ENCODE measurements at regions not wholly inside any gene's neighbourhood (a gene's known extent, or its start where the extent isn't known, plus 50 kb on each side); places are given as distances from the start of the nearest gene placed in this dataset.
A peak's percentile ranks its signal among the peaks of the same experiment; 100 is the strongest.

DNA sequence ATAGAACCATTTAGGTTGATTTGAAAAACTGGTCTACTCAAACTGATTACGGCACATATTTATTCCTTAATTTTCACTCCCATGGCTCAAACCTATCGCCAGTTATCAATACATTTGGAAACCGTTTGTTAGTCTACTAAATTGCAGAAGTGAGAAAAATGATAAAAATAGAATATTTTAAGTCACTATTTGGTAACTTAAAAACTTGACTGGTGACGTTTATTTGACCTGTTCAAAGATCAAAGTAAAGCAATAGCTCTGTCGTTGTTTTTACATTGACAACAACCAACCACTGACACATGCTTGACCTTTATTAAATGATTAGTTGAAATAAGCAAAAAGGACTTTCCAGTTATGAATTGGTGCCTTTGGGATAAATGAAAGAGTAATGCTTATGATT, 402.9 kb upstream of the MAP3K7 start:
- ATAC-seq, result no peak

DNA sequence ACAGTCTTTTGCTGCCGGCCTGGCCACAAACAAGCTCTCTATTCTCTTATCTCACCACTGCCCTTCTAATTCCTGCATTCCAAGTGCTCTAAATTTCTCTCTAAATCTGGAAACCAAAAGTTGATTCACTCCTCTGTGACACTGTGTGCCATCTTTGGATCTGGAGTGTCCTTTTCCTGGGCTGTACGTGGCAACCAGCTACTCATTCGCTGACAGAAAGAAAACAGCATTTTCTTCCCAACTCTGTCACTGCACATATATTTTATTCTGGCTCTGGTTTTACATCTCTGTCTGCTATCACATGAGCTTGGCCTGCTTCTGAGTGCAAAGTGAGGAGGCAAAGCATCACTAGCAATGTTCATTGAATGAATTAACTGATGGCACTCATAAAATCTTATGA, 397.2 kb upstream of the MAP3K7 start:
- no peak for ATAC-seq

DNA sequence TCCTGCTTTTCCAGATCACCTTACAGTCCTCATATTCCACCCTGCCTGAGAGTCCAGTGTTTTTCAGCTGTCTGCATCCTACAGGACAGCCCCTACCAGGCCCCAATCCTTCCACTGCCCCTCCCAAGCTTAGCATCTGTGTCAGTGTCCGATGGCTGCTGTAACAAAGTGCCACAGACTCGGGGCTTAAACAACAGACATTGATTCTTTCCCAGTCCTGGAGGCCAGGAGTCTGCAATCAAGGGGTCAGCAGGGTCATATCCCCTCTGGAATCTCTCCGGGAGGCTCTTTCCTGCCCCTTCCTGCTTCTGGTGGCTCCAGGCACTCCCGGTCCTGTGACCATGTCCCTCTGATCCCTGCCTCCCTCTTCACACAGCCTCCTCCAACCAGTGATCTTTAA, 396.6 kb upstream of the MAP3K7 start:
- no peak for ATAC-seq

DNA sequence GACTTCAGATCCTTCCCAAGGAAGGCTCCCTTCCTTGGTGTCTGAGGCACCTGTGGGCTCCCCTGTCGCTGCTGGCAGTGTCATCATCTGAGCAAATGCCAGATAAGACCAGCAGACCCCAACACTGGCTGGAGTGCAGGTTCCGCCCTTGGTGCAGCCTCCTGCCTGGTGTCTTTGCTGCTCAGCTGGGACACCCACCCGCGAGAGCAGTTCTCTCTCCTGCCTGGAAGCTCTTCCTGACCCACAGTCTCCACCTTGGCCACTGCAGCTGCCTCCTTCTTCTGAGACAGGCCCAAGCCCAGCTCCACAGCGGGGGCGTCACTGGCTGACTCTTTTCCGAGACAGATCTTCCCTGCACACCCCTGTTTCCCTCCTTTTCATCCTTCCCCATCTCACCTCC, 395.7 kb upstream of the MAP3K7 start:
- ATAC-seq, result no peak

DNA sequence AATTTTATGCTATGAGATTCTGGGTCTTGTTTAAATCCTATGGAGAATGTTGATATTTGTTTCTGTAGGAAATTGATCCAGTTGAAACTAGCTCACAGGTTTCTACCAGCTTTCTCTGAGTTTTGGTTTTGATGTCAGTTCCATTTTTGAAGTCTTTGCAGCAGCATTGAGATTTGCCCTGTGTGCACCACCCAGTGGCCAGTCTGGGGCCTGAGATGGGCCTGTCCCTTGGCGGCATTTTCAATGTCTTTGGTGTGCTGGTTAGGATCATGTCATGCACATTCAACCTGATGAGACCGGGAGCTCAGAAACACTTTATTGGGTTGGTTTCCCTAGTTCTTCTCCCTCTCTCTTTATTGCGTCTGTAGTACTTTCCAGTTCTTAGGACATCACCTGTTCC, 395.2 kb upstream of the MAP3K7 start:
- ATAC-seq, result no peak

DNA sequence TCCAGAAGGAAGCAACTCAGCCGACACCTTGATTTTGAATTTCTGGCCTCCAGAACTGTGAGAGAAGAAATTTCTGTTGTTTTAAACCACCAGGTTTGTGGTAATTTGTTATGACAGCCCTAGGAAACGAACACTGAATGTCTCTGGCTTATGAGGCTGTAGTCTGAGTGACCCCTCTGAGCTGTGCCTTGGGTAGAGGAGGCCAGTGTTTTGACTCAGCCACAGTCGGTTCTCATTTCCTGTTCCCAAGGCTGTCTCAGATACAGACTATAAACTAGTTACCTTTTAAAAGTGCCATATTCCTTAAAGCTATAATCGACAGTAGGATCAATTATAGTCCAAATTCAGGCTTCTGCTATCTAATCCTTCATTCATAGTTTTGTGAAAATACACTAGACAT, 391.2 kb upstream of the MAP3K7 start:
- no peak for ATAC-seq

DNA sequence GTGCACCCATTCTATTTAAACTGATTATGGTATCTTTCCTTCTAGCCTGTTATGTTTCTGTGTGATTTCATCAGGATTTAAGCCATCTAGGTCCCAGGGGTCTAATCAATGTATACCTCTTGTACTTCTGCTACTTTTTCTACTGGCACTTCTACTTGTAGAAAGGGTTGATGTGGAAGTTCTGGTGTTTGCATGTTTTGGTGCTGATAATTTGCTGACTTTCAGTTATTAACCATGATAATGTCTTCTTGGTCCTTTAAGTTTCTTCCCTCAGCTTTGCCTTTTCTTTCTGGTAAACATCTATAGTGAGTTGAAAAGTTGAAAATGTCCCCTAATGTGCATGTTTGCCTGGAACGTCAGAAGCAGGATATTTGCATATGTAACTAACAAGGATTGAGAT, 390.6 kb upstream of the MAP3K7 start:
- ATAC-seq, result no peak

DNA sequence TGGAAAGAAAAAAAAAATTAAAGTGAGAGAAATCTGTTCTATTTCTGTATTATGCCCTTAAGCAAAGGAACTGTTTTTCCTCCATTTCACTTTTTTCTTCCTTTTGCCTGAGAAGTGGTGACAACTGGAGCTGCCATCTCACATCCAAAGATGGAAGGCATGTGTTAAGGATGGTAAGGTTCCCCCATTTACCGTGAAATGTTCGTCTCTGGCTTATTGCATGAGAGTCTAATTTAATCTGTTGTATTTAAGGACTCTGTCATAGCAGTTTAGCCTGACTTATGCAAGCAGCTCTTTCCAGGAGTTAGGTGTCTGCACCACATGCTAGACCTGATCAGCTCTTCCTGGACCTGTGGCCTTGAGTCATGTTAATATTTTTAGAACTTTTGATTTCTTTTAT, 389.5 kb upstream of the MAP3K7 start:
- ATAC-seq, result no peak

DNA sequence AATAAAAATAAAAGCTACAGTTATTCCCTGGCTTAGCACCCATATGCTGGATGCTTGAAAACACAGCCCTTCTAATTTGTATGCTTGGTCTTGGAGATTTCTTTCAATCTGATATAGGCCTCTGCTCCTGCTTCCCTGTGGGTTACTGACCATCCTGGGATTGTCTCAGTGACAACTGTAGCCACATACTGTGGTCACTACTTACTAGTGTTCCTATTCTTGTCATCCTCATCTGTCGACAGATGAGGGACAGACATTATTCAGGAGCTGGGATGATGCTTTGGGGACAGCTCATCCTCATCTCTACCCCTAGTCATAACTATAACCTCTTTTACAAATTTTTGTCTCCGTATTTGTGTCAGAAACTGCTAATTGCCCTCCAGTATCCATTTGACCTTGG, 388.9 kb upstream of the MAP3K7 start:
- no peak for ATAC-seq

DNA sequence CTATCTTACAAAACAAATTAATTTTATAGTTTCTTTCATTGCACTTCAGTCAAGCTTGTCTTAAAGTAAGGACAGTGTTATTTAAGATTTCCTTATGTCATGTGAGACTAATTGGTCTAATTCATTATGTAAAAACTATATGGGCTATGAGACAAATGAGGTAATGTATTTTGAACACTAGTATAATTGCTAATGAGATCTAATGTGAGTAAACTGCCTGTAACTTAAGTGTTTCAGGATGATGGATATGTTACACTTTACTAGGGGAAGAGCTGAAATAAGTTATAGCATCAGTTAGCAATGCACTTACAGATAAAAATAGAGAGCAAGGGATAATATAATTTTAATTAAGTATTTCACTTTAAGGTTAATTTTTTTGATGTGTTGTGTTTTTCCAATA, 386.3 kb upstream of the MAP3K7 start:
- no peak for ATAC-seq

DNA sequence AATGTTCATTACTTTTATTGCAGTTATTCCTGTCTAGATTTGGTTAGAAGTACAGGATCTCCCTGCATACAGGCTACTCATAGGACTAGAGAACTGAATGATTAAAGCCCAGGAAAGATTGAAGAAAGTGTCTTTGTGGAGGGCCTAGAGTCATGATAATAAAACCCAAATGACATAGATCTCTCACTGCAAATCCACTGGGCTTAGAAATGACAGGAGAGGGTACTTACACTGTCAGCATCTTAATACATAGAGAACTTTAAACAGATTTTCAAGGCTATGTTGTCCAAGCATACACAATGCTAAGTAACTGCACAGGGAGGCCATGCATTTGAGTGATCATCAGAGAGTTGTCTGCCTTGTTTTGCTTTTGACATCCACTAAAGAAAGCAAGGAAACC, 383.8 kb upstream of the MAP3K7 start:
- ATAC-seq, result no peak

DNA sequence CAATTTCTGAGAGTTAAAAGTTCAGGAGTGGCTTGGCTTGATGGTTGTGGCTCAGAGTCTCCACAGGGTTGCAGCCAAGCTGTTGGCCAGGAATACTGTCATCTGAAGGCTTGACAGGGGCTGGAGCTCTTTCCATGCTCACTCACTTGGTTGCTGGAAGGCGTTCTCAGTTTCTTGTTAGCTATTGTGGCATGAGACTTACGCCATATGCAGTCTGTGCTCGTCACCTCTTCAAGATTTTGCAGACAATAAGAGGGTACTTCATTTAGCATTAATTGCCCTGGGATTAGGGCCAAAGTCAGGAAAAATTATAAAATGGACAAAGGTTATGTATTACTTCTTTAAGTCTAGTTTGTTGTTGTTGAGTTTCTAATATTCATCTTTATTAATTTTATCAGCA, 380.6 kb upstream of the MAP3K7 start:
- no peak for ATAC-seq

DNA sequence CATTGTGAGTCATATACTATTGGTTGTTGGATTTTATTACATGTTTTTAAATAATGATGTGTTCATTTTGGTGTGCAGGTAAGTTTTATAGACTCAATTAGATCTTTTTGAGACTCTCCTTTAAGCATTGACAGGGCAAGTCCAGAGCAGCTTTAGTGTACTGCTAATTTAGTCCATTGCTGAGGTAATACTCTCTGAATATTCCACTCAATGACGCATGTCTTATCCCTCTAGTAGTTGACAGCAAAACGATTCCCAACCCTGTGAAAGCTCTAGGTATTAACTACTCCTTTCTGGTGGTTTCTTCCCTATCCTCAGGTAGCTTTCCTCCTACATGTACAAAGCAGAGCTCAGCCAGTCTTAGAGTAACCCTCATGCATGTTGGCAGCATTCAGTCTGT, 373.5 kb upstream of the MAP3K7 start:
- ATAC-seq, result no peak

DNA sequence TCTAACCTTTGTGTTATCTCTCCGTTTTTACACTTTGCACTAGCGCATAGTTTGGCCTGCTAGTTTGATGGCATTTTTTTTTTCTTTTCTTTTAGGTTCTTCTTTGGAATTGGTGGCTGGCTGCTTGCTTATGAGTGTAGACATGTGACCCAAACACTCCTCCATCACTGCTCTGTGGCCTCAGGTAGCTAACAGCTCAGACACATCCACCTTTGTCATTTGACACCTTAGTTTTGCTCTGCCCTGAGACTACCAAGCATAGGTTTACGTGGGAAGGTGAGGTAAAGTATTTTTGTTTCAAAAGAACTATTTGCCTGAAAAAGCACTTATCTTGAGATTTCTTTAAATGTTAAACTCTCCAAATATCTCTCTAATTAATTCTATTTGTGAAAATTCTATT, 368.4 kb upstream of the MAP3K7 start:
- ATAC-seq, result no peak

DNA sequence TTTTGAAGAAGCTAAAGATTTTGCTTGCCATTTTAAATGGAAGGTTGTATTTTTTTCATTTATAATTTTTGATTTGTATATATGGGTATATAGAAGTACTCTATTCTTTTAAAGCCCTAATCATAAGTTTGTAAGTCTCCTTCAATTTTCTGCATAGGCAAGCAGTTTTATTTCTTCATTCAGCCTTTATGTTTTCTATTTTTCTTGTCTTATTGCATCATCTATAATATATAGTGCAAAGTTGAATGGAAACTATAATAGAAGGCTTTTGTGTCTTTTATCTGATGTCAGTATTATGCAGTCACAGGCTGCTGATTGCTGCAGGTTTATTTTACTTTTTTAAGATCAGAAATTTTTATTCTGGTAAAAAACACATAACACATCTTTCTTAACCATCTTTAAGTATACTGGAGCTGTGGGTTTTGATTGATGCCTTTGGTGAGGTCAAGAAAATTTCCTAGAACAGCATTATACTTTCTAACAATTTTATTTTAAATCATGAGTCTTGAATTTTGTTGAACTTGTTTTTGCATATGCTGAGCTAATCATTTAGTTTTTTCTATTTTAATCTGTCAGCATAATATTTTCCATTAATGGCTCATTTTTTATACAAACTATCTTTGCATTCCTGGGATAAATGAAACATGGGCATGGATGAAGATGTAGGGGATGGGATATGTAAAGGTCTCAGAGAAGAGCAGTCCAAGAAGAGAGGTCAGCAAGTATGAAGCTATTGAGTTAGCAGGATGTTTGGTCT, 366.7 kb upstream of the MAP3K7 start:
- ATAC-seq, result no peak

DNA sequence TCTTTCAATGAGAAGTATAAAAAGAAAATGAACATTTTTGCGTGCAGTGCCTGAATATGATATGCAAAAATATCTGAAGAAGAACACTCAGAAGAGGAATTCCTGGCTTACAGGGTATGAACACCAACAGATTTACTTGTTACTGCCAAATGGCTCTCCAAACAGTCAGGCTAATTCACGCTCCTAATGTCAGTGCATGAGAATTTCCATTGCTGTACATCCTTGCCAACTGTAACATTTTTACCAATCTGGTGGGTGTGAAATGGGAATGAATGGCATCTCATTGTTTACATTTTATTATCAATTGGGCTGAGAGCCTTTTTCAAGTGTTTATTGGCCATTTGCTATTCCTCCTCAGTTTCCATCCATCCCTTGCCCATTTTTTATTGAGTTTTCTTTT, 365.3 kb upstream of the MAP3K7 start:
- no peak for ATAC-seq

DNA sequence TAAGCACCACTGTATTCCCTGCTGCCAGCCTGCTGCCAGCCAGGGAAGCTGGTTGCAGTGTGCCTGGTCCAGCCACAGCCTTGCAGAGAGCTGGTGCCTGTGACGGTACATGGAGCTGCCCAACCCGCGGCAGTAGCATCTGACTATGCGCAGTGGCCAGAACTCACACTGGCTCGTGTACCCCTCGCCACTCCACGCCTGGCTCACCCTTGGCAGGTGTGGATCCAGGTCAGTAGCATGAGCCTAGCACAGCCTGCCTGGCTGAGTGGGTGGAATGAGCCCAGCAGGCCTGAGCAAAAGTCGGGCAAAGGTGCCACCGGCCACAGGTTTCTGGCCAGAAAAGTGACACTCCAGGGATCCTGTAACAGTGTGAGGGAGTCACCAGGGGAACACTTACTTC, 361.7 kb upstream of the MAP3K7 start:
- no peak for ATAC-seq

DNA sequence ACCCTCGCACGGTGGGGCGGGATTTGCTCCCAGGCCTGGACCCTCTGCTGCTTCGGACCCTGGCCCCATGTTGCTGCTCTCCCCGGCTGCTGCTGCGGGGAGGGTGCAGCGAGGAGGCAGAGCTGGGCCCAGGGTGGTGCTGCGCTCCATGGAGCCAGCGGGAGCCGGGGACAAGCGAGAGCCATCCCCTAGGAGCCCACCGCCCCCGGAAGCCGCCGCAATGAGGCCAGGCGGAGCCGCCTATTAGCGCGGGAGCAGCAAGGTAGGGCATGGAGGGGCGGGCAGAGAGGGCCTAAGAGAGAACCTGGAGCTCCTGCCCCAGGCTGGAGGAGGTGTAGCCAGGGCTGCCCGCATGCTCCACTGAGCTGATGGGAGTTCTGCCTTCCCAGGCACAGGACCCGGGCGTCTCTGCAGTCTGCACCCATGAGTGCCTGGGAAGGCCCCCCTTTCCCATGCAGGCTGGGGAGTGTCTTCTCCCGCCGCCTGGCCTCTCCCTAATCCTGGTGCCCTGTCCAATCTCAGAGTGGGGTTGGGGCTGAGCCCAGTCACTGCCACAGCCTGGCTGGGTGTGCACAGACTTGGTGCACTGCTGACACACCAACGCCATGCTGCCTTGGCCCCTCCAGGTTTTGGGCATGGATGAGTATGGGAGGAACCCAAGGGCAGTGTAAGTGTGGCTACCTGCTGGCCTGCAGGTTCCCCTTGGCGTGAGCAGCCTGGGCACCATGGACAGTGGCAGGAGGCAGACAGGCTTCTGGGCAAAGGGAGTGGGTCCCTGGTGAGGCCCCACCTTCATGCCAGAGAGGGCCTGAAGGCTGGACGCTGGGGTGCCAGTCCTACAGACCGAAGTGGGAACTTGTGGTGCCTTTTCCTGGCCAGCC, 360.6 kb upstream of the MAP3K7 start:
- no peak for ATAC-seq

DNA sequence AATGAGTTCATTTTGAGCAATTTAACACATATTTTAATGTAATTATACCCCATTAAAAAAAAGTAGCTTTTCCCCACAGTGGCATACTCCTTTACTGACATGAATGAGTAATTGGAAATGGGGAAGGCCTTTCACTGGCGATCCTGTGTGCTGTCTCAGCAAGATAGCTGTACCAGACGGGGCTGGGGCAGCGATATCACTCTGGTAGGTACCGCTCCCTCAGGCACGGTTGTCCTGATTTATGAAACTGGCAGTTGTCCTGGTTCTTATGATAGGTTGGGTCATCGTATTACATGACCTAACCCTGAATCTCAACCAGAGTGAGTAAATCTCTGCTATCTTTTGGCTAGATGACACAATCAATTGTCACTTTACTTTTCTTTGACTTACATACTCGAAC, 355.0 kb upstream of the MAP3K7 start:
- ATAC-seq, result no peak

DNA sequence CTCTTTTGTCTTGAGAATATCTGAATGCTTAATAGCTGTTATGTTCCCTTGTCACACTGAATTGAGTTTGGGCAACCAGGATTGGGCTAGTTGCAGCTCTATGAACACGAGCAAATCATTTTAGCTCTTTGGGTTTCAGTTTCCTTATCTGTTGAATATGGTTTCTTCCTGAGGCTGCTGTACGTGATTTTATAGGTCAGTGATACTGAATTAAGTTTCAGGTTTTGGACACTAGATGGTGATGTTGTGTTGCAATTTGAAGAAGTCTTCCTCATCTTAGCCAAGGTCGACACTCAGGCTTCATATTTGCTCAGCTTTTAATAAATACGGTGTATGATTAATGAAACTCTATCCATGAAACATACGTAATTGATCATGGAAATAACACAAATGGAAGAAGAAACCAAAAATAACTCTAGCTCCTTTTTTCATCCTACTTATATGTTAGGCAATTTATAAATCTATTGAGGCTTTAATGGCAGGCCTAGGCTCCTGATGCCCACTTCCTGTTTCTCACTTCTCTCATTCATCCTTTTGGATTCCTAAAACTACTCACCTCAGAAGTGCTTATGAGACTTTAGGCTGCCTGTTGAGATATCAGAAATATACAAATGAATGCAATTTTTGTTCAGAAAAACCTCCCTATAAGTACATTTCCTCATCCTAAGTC, 354.1 kb upstream of the MAP3K7 start:
- peak; percentile 78 to 79 for ATAC-seq

DNA sequence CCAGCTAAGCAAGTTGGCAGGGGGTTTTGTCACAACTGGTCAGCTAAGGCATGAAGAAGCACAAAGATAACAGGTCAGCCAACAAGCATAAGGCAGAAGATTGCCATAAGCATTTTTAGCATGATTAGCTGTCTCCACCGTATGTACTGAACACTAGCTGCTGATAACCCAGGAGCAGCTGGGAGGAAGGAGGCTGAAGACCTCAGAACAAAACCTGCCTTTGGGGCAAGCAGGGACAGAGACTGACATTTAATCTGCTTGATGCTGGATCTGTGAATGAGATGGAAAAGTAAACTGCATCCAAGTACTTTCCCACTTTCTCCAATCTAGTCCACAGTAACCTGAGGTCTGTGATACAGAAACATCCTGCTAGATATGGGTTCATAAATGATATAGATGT, 353.0 kb upstream of the MAP3K7 start:
- ATAC-seq, result no peak

DNA sequence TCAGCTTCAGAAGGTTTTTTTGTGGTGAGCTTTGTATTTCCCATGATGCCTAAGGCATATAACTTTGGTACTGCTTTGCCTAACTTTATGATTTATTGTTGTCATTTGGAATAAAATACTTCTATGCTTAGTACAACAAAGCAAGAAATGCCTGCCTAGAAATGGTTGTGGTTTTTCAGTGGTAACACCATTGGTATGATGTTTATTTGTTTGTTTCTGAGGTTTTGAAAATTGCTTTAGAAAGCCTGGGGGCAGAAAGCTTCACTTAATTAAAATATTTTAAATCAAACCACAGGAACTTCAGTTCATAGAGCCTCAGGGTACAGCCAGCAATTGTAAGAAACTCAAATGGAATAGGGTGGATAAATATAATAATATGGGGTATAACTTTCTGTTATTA, 351.2 kb upstream of the MAP3K7 start:
- no peak for ATAC-seq

DNA sequence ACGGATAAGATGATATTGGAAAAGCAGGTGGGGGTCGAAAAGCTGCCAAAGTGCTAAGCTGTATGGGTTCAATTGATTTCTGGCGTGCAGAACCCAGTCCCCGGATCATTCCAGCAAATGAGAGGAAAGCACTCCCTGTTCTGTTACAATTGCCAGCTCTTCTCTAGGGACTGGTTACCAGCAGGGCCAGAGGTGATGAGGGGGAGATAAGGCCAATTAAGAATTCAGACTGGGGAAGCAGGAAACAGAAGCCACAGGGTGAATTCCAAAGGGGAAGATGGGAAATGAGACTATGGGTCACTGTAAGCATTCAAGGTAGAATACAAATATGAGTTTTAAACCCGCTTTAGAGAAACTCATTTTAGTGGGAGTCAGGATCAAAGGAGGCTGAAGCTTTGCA, 349.4 kb upstream of the MAP3K7 start:
- no peak for ATAC-seq

DNA sequence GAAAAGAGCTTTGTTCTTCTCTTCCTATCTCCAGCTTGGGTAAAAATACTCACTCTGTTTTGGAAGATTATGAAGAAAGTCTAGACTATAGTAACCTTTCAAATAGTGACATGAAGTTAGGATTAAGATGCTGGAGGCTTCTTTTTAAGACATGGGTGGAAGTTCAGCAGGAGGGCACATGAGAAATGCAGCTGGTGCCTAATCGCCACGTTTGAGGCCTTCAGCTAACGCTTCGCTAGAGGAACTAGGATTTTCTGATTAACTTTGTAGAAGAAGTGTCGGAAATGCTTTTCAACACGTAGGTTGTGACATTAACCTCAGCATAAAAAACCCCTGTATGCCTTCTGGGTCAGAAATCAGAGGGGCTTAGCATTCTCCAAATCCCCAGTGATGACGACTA, 348.1 kb upstream of the MAP3K7 start:
- ATAC-seq, result no peak

All from activated CD4-positive, CD25-positive, alpha-beta regulatory T cell treated with anti-CD3 and anti-CD28 coated beads, Interleukin-2, amount 50 U/mL, for 24 hours (primary cell).